ENCODE measurements at regions not wholly inside any gene's neighbourhood (a gene's known extent, or its start where the extent isn't known, plus 50 kb on each side); places are given as distances from the start of the nearest gene placed in this dataset.

DNA sequence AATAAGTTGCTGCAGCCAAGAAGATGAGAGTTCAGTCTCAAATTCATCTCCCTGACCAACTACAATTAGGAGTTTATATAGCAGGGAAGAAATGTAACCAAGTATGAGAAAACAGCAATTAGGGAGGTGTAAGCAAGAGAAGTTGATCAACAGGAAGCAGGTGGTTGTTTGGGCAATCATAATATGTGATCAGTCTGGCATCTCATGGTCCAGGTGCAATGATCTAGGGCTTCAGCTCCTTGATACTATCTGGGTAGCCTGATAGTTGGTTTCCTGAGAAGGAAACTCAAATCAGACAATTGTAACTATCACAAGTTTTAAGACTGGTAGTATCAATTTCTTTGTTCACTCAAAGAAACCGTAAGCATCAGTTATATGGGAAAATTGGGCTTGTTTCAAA lies 1574.3 kb upstream of the PABPC4L start:
- TF ChIP-seq, protein P1, sequence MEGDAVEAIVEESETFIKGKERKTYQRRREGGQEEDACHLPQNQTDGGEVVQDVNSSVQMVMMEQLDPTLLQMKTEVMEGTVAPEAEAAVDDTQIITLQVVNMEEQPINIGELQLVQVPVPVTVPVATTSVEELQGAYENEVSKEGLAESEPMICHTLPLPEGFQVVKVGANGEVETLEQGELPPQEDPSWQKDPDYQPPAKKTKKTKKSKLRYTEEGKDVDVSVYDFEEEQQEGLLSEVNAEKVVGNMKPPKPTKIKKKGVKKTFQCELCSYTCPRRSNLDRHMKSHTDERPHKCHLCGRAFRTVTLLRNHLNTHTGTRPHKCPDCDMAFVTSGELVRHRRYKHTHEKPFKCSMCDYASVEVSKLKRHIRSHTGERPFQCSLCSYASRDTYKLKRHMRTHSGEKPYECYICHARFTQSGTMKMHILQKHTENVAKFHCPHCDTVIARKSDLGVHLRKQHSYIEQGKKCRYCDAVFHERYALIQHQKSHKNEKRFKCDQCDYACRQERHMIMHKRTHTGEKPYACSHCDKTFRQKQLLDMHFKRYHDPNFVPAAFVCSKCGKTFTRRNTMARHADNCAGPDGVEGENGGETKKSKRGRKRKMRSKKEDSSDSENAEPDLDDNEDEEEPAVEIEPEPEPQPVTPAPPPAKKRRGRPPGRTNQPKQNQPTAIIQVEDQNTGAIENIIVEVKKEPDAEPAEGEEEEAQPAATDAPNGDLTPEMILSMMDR (IDR thresholded peaks at IDR 0.05; ENCODE audit: insufficient read depth, low read length) = no peak
- TF ChIP-seq POLR2AphosphoS5 (IDR thresholded peaks at IDR 0.05; ENCODE audit: low read depth) (no peak), SPI1 (IDR thresholded peaks at IDR 0.05; ENCODE audit: borderline replicate concordance, low read depth) (no peak)

All from HL-60 (cell line).